ENCODE measurements at regions not wholly inside any gene's neighbourhood (a gene's known extent, or its start where the extent isn't known, plus 50 kb on each side); places are given as distances from the start of the nearest gene placed in this dataset.

GRCh38 chr16:86347090-86347489, 163.2 kb upstream of the FOXF1 start:
- TF ChIP-seq CTCF (IDR thresholded peaks at IDR 0.05) (no peak), SIN3A (IDR thresholded peaks at IDR 0.05; ENCODE audit: borderline replicate concordance, insufficient read depth, low read depth, low read length) (no peak)

All from Panc1 (cell line).